HG02870 (cell line): ENCODE measurements at regions not wholly inside any gene's neighbourhood (a gene's known extent, or its start where the extent isn't known, plus 50 kb on each side); places are given as distances from the start of the nearest gene placed in this dataset.
"Not testable (repeated sequence)": the region's sequence is repeated elsewhere in the genome, so short reads cannot be mapped to it uniquely, and the experiment has no call there.

Experiments used
- ATAC-seq: cut with Tn5 transposase; IDR thresholded peaks from one replicate; pipeline ENCODE4 v1.9.1; 2021; ENCODE audit warnings: mild to moderate bottlenecking, moderate library complexity; ENCODE audit not compliant: unreplicated experiment

DNA sequence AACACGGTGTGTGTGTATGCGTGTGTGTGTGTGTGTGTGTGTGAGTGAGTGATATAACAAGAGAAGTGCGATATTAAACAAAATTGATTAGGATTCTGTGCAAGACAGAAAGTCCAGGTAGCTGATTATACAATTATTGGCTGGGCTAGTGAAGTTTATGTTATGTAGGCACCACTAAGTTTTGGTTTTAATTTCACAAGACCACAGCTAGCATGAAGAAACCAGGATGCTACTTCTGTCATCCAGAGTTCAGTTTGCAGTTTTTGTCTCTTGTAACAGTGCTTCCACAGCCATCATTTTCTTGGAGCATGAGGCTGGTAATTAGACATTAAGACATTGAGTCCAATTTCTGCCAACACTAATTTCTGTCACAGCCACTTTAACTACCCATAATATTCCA is 1590.2 kb upstream of the B3GALT2 start:
- no peak for ATAC-seq

DNA sequence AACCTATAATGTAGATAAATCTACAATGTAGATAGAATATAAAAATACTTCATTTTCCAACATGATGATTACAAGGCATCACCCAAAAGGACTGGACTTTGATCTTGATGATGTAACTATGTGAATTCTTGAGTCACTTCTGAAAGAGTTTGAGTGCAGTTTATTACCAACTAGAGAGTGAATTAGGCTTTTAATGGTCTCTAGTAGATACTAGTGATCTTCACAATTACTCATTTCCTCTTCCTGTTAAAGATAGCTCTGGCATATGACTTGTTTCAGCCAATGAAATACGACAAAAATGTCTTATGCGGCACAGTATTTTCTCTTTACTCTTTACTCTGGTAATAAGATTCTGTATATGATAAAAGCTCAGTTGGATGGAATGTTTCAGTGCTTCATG is 1588.1 kb upstream of the B3GALT2 start:
- ATAC-seq, result no peak

DNA sequence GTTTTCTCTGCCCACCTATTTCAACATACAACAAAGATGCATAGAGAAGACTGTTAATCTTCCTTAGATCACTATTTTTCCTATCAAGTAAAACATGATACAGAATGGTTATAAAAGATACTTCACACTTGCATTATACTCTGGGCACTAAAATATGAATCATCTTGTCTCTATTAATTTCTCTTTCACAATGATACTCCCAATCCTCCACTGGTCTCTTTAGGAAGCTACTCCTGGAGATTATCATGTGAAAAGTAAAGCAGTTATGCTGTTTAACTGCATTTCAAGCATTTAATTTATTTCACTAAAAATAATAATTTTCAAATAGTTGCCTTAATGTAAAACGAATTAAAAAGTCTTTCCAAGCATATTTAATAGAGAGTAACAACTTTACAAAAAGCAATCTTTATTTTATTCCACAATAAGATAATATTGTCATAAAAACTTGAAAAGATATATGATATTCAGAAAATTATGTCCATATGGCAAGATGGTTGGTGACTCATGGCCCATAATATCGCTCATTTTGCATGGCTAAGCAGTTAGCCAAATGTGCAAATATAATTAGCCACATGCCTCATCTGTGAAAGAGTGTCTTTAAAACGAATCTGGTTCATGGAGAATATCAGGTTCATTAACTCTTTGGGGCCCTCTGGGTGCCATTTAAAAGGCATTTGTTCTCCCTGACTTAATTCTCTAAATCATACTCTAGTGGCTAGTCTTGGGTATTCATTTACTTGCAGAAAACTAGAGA is 1569.0 kb upstream of the B3GALT2 start:
- ATAC-seq, result no peak

DNA sequence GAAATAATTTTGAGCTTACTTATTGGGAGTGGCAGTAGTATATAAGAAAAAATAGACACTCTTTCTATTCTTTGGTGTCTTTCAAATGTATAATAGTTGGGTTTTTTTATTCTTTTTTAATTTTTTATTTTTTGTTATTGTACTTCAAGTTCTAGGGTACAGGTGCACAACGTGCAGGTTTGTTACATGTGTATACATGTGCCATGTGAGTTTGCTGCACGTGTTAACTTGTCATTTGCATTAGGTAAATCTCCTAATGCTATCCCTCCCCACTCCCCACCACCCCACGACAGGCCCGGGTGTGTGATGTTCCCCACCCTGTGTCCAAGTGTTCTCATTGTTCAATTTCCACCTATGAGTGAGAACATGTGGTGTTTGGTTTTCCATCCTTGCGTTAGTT is 1552.4 kb upstream of the B3GALT2 start:
- not testable (repeated sequence) for ATAC-seq

DNA sequence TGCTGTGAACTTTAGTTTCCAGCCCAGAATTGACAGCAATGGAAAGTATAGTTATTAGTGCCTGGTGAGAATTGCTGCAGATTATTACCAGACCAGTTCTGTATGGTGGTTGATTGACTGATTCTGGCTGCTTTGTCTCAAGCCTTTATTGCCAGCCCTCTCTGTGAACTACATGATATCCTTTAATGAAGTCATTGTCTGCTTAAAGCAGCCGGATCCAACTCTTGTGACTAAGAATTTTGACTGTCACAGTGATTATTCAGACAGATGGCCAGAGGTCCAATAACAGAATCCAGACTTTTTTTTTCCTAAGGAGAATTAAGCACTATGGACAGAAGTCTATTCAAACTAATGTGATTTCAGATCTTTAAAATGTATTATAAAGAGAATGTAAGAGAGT is 1548.6 kb upstream of the B3GALT2 start:
- ATAC-seq, result no peak

DNA sequence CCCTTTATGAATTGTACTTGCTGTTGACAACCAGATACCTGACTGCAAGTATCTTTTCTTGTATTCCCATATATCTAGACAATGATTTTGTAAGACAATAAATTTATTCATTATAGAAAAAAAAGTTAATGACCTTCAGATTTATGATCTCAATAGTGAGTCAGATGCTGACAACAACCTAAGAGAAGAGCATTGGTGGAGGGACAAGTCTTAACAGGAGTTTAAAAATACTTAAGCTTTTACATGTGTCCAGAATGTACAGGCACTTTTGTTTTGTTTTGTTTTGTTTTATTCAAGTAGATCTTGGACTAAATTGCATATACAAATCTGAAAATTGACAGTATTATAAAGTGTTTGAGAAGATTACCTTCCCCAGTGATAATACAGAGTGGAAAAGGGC is 1544.6 kb upstream of the B3GALT2 start:
- ATAC-seq, result no peak

DNA sequence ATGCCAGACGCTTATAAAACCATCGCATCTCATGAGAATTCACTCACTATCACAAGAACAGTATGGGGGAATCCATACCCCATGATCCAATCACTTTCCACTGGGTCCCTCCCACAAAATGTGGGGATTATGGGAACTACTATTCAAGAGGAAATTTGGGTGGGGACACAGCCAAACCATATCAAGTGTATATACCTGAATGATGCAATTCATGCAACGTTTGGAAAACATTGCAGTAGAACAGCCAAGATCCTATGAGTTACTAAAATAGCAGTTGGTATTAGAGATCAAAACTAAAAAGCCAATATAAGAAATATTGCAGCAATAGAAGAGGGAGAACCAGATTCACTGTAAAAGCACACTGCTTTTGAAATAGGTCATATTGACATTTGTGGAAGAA is 1543.9 kb upstream of the B3GALT2 start:
- ATAC-seq, result no peak

DNA sequence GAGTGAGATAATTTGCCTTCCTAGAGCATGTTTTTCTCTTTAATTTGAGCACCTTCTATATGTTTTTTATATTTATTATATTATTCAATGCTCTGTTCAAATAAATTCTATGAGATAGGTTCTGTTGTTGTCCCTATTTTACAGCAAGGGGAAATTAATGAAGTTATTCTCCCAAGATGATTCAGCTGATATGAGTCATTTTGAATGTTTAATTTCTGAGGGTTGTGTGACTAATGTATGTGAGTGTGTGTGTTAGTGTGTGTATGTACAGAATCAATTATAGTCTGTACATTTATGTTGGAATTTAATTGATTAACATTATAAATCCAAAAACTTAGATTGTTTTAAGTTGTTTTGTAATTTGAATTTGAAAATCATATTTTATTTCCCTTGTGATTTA is 1536.7 kb upstream of the B3GALT2 start:
- no peak for ATAC-seq

DNA sequence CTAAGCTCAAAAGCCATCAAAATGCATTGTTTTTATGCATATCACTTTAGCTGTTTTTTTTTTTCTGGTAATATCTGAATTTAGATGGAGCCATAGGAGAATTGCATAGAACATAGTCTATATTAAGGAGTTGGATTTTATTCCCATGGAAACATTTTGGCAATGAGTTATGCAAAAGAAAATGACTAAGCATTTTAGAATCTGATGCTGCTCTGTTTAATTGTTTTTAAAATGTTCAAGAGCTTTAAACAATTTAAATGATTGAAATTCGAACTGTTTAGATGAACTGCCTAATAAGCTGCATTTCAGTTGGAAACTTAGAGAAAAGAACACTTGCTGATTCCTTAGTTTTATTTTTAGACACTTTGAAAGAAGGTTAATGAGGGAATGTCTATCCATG is 1531.5 kb upstream of the B3GALT2 start:
- ATAC-seq, result no peak

DNA sequence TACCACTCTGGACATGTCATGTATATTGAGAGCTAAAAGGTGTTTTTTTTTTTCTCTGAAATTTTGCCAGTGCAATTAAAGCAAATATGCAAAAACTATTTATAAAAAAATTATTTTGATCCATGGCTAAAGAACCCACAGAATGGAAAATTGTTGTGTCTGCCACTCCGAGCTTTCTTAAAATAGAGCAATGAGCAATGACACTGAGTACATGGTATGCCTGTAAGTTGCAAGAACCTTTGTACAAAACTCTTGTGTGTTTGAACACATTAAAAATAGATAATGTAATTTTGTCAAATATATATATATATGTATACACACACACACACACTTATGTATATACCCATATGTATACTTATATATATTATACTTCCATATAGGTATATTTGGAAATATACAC is 1530.9 kb upstream of the B3GALT2 start:
- no peak for ATAC-seq

DNA sequence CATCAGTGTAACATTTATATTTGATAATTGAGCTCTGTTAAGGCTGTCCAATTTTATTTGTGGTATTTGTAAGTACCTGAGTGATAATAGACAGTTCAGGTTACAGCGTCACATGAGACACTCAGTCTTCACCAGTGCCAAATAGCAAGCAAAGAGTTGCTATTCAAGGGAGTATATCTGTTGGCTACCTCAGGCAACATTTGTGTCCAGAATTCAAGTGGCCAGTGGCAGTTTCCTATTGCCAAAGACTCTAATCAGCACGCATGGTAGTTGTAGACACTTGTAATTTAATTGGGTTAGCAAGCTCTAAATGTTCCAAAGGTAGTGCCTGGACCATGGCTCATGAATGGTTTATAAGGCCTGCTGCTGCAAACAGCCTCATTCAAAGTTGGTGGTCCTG is 1524.3 kb upstream of the B3GALT2 start:
- ATAC-seq, result no peak

DNA sequence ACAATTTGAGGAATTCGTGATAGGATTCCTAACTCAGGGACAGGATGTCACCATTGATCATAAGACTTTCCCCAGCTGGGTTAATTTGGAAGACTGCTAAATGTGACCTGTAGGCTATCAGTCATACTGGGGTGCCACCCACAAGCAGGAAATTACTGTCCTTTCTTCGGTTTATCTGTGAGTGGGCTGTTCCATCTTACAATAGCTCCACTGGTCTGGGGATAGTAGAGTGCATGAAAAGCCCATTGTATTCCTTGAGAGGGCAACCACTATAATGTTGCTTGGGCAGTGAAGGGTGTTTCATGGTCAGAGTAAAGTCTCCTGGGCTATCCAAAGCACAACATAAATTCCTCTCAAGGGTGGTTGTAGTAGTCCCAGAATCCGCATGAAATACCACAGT is 1523.0 kb upstream of the B3GALT2 start:
- no peak for ATAC-seq

DNA sequence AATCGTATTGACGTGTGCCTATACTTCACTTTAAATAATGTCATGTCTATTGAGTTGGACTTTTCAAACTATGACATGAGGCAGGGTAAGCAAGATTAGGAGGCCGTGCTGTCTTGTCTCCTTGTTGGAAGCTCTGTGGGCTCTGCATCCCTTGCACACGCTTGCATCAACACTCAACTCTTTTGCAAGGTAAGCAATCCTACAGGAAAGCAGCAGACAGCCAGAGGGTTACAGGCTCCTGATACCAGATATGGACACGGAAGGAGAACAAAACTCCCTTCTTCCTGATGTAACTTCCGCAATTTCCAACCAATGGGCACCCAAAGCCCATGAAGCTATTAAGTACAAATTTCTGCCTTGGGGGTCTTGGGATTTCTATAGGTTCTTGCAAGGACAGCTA is 1520.7 kb upstream of the B3GALT2 start:
- ATAC-seq, result no peak

DNA sequence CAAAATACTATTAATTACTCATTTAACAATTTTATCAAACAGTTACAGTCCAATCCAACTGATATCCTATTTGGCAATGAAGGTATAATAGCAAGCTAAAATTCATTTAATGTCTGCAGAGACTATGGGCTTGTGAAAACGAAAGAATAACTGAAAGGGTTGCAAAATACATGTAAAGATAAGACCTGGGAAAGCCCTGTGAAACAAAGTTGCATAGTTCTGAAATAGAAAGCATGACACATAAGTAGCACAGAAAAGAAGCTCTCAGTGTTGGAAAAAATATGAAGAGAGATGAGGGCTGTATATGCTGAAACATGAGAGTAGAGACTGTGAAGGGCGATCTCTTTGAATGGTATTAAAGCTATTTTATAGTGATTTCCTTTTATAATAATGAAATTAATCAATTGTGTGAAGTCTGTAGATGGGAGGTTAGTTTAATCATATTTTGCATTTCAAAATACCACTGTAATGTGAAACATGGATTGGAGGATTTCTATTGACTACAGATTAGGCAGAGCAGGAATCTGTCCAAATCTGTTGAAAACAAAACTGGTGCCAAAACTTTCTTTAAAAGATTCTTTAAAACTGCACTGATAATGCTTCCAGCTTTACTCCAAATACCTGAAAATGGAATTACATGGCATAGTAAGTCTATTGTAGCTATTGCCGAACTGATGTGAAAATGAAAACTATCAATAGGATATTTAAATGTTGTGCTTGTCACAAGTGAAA is 1518.9 kb upstream of the B3GALT2 start:
- ATAC-seq, result no peak

DNA sequence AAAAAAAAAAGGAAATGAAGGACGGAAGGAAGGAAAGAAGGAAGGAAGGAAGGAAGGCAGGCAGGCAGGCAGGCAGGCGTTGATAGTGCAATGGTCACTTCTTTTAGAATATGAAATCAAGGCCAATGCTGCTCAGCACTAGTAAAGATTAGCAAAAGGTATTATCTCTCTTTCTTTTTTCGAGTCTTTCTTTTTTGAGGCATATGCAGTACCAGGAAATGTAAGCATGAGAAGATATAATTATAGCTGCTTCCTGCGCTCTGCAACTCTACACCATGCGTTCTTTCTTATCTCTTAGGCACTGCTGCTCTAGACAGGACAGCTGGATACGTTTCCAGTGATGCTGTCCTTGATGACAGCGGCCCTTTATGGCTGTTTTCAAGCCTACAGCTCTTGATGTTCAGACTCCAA is 1512.5 kb upstream of the B3GALT2 start:
- ATAC-seq, result no peak

DNA sequence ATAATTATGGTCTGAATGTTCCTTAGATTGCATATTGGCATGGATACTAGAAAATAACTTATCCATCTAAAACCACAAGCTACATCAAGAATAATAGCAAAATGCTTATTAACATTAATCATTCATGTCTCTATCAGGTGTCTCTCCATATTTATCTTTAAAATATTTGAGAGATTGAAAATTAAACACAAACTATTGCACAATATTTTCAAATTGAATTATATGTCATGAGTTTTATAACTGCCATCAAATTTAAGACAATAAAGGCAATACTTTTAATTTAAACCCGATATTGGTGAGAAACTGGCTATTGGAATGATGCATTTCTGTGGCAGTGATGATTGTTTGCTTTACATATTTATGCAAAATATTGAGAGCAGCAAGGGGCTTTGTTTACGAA is 1506.8 kb upstream of the B3GALT2 start:
- no peak for ATAC-seq

DNA sequence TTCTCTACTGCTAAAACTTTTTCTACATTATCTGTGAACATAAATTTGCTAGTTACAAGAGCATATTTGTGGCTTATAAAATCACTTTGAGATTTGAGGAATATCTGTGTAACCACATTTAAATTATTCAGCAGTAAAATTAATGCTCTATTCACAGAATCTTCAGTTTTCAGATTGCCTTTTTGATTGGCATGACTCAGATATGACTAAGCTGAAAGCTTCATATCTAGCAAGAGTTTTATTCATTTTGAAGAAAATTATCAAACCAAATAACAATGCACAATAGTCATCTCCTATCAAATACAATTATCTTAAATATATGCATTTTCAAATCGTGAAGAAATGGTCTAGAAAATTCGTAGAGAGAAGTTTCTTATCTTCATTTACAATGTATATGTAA is 1498.2 kb upstream of the B3GALT2 start:
- no peak for ATAC-seq

DNA sequence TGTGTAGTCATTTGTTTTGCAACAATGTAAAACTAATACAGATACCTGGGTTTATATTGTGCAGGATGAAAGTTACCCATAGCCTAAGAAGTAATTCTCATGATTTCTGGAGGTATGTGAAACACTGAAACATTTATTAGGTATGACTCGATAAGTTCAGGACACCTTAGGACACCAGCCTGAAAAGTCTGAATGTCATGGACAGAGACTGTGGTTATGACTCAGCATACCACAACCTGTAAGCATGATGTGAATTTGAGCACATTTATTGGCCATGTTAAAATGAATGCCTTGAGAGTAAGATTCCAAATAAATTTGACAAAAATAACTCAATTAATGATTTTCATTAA is 1471.7 kb upstream of the B3GALT2 start:
- no peak for ATAC-seq

DNA sequence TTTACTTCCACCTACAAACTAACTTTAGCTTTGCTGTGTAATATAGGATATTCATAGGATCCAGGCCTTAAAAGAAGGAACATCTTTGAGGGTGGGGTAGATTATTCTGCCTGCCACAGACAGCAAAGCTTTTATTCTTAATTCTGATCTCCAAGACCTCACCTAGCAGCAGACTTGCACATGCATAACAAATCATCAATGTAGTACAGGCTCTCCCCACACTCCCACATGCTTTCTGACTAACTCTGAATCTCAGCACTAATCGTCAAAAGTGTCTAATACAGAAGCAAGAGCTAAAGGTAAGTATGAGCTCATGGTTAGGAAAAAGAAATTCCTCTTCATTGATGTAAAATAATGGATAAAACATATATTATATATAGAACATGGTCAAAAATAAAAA is 1468.5 kb upstream of the B3GALT2 start:
- ATAC-seq, result no peak

DNA sequence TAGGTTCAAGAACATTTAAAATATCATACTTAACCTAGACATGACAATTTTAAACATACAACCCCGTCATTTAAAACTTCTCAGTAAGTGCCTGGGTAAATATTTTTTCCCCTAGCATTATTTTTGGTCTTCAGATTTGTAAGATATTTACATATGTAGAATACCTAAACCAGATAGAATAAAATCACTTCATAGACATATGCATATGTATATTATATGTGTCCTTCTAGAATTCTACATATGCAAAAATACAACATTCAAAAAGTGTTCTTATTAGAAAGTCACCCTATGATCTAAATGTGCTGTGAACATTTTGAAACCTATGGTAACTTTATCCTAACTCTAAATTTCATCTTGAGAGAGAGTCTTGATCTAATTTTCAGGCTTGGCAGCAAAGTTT is 1467.0 kb upstream of the B3GALT2 start:
- no peak for ATAC-seq

DNA sequence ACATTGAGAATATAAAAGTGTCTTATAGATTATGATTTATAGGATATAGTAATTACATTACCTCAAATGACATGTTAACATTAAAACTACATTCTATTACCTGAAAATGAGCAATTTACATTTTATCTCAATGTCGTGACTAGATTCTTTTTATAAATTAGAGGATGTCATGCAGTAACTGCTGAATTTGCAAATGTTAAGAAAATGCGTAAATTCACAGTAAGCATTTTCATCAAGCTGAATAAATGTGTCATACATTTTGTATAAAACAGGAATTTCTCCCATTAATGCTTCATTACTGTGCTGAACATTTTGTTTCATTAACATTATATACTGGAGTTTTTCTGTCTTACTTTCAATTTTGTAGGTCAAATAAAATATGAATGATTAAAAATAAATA is 1460.7 kb upstream of the B3GALT2 start:
- no peak for ATAC-seq

DNA sequence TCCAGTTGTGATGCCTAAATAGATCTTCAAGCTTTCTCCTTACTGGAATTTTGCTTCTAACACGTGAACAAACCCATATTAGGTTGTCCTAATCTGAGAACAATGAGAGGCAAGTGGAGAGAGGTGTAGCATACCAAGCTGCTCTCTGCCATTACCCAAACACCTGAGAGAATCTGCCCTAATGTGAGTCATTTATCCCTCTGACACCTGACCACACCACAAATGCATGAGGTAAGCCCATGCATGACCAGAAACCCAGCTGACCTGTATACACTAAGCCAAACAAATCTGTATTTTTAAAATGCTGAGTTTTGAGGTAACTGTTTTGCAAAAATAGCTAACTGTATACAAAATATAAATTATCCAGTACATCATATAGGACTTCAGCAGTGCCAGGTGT is 1458.1 kb upstream of the B3GALT2 start:
- ATAC-seq, result no peak

DNA sequence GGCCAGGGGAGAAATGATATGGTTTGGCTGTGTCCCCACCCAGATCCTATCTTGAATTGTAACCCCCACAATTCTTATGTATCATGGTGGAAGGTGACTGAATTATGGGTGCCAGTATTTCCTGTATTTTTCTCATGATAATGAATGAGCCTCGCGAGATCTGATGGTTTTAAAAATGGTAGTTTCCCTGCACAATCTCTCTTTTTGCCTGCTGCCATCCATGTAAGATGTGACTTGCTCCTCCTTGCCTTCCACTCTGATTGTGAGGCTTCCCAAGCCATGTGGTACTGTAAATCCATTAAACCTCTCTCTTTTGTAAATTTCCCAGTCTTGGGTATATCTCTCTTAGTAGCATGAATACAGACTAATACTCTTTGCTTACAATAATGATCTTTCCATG is 1453.9 kb upstream of the B3GALT2 start:
- no peak for ATAC-seq
